IPS-NIHi7 (cell line): ENCODE measurements at regions not wholly inside any gene's neighbourhood (a gene's known extent, or its start where the extent isn't known, plus 50 kb on each side); places are given as distances from the start of the nearest gene placed in this dataset.
"Not testable (repeated sequence)": the region's sequence is repeated elsewhere in the genome, so short reads cannot be mapped to it uniquely, and the experiment has no call there.

Experiments
- DNase-seq: peaks from one replicate; pipeline ENCODE4 v3.0.0; 2012; ENCODE audit warnings: mixed read lengths; ENCODE audit errors: extremely low spot score

DNA sequence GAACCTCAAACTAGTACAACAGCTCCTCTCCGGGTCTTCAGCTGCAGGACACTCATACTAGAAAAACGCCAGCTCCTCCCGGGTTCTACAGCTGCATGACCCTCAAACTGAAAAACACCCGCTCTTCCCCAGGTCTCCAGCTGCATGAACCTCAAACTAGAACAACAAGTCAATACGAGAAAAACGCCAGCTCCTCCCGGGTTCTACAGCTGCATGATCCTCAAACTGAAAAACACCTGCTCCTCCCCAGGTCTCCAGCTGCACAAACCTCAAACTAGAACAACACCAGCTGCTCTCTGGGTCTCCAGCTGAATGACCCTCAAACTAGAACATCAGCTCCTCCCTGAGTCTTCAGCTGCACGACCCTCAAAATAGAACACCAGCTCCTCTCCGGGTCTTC lies 315.0 kb upstream of the TFPI start:
- DNase-seq = no peak

DNA sequence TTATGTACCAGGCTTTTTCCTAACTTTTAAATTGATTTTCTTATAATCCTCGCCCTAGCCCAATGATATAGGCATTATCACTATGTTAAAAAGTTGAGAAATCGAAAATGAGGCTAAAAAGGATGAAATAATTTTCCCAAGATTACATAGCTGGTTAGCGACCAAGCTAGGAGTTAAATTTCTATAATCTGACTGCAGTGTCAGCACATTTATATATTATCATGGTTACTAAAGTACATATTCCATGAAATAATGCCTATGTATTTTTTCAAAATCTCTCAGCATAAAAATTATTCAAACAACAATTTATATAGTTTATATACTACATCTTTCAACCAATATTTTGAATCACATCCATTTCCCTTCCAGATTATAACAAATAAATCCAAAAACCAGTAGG lies 317.3 kb upstream of the TFPI start:
- DNase-seq = no peak

DNA sequence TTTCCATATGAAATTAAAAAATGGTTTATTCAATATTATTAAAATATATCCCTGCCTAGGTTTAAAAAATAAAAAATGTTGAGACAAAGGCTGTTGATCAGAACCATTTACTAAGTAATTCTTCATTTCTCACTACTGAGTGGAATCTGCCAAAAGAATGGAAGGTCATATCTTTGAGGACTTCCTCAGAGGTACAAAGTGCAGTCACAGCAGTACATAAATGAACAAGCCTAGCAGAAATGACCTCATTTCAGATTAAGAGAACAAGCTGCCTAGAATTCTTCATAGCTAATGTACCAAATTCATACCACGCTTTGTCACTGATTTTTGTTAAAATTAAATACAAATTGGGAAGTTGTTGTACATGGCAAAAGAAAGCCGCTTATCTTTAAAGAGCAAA lies 318.9 kb upstream of the TFPI start:
- DNase-seq = no peak

DNA sequence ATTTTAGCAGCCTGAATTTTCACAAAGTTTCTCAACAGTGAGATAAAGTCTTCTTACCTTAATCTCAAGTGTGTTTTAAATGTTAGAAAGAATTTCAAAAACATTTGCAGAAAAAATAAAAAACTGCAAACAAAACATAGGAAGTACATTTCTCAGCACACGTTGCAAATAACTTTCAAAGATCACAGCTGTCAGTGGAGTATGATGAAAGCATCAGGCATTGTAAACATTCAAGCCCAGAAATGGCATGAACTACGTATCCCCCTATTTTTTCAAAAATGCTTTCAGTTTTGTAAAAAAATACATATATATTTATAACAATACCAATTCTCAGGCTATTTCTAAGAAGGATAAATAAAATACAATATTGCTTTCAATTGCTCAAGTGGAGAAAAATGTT lies 320.6 kb upstream of the TFPI start:
- DNase-seq = no peak

DNA sequence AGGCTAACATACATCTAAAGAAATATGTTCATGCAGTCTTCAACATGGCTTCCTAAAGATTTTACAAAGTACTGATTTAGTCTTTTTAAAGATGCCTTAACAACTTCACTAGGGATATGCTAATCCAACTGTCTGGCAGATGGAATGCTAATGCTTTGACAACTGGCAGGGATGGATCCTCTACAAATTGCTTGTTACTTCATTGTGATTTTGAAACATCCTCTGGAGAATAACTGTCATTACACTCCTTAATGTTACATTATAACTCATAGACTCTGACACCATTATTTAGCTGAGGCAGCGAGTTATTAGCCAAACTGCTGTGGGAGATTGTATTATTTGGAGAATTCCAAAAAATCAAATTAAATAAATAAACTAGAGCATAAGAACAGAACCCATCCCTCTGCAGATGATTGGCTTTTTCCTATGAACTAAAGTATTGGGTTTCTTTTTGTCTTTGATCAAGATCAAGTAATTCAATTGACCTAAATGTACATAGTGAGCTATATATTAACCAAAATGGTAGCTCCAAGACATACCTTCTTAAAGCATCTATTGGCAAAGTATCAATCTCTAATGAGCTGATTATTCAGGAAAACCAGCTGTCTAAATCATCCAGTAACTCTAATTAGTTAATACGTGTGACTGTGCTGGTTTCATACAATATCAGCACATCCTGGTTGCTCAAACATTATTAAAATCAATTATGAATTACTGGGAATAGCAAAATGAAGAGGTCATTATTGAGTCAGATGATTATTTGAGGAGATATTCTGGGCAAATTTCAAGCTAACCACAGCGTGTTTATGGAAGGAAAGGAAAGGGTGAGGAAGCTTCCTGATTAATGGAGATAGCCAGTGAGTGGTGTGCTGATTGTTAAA lies 321.3 kb upstream of the TFPI start:
- DNase-seq = no peak

DNA sequence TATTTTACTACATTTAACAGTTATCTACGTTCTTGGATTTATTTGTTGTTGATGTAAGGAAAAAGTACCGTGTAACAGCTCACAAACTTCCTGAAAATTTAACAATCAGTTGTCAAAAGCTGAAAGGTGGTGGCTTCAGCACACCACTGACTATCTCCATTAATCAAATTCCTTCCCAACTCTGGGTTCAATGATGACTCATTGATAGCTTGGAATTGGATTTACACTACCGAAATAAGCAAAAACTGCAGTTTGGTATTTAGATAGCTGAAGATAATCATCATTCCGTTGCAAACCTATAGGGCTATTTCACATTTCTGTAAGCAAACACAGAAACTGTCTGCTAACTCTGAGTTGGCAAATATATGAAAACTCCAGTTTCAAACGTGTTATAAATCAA lies 322.3 kb upstream of the TFPI start:
- DNase-seq = no peak

DNA sequence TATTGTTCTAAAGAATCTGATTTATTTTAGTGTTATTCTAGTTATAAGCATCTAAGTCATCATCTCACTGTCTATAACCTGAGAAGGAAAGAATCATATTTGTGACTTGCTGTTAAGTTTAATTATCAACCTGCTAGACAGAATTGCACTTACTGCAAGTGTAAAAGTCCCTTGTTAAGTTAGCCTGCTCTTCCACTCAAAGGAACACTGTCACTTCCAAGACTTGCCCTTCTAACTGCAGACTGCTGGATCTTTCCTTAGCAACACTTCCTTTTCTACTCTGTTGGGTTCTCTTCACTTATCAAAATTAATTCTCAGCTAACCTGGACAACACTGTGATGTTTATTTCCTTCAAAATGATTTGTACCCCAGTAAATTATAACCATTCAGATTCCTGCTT lies 323.2 kb upstream of the TFPI start:
- DNase-seq = no peak

DNA sequence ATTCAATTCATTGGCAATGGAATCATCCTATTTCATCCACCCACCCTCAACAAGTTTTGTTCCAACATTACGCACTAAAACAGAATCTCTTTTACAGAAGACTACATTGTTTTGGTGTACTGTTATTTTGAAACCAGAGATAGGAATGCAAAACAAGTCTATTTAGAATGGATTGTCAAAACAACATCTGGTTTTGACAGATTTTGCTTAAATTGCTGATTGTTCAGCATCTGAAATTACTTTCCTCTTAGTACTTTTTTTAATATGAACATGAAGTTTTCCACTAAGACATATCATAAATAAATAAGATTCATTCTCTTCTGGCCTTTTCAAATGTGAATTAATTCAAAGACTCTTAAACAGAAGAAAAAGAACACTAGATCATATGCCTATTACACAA lies 323.9 kb upstream of the TFPI start:
- no peak for DNase-seq

DNA sequence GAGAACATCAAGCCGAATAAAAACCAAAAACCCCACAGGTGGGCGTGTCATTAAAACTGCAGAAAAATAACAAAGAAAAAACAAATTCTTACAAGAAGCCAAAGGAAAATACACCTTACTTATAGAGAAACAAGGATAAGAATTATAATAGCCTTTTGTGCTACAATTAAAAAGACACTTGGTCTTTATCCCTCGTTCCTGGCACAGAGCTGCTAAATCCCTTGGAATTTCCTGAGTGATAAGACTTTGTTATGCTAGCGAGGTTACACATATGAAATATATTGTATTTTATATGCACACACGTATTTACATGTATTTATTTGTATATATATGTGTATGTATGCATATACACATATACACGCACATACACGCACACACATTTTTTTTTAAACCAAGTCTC lies 325.3 kb upstream of the TFPI start:
- DNase-seq = no peak

DNA sequence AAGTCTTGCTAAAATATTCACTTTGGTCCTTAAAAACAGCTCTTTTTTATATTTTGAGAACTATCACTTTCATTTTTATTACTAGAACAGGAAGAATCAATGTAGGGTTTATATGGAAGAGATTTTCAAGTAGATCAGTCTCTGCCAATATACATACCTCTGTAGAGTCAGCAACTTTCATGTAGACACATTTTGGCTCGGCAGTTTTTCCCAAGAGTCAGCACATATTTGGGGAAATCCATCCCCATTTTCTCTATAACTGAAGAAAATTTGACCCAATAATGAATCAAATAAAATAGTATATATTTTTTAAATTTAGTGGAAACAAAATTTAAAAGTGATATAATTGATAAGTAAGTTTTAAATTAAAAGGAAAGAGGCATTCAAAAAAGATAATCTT lies 329.8 kb upstream of the TFPI start:
- no peak for DNase-seq

DNA sequence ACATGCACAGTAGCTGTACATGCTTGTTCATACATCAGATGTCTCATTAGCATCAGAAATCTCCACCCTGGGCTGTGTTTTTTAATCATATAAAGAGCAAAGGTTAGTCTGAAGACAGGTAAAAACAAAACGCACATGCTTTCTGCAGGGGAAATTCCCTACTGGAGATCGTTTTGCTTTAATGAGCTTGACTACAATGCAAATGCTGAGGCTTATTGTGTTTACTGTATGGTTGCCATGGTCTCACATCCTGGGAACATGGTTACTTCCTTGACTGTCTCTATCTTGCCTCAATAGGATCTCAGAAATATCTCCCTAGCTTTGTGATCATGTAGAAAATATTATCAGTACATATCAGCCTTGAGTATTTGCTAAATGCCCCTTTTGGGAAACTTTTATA lies 336.5 kb upstream of the TFPI start:
- no peak for DNase-seq

DNA sequence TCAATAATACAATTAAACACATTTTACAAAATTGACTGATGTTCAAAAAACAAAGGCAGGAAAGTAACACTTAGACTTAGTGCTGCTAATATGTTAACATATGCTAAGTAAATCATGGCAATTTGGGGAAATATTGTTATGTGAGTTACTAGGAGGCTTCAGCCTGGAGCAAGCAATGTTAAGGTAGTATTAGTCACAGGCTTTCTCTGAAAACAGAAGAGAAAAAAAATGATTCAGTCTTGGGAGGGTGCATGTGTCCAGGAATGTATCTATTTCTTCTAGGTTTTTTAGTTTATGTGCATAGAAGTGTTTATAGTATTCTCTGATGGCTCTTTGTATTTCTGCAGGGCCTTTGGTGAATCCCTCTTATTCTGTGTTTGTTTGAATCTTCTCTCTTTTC lies 345.8 kb upstream of the TFPI start:
- DNase-seq = no peak

DNA sequence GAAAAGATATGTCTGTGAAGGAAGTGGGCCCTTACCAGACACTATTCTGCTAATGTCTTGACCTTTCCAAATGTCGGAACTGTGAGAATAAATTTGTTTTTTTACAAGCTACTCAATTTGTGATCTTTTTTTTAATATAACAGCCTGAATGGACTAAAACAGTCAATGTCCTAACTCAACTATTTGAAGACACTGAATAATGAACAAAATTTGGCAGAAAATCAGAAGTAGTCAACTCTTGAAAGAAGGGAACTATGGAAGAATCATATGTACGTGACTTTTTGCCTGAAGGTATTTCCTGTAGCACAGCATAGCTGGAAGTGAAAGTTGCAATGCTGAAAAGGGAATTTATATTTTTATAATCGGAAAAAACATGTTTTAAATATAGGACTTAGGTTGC lies 351.8 kb upstream of the TFPI start:
- no peak for DNase-seq

DNA sequence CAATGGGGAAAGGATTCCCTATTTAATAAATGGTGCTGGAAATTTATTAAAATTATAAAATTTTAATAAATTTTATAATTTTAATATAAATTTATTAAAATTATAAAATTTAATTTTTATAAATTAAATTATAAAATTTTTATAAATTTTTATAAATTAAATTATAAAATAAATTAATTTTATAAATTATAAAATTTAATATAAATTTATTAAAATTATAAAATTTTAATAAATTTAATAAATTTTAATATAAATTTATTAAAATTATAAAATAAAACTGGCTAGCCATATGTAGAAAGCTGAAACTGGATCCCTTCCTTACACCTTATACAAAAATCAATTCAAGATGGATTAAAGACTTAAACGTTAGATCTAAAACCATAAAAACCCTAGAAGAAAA lies 356.7 kb upstream of the TFPI start:
- DNase-seq = not testable (repeated sequence)

DNA sequence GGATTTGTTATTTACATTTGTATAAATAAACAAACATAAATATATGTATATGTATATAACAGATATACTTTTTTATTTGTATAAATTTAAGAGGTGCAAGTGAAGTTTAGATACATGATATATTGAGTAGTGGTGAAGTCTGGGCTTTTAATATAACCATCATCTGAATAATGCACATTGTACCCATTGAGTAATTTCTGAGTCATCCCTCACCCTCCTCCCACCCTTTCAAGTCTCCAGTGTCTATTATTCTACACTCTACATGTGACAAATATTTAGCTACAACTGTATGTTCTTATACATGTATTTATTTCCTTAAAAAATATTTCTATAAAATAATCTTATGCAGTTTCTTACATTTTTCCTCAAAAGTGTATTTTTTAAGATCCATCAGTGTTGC lies 358.7 kb upstream of the TFPI start:
- no peak for DNase-seq

DNA sequence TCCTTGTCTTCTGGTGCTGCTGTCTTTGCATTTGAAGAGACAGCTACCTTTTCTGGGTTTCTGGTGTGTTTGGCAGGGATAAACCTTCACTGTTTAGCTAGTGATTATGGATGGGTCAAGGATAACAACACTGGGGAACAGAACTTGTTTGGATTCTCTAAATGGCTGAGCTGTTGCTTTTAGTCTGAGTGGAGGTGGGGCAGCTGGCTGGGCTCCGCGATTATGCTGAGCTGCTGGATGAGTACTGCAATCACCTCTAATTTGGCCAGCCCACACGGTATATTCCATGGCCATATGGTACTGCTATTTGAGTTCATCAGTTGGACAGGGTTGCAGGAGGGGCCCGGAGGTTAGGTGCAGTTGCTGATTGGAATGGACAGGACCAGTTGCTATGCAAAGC lies 361.6 kb upstream of the TFPI start:
- DNase-seq = no peak

DNA sequence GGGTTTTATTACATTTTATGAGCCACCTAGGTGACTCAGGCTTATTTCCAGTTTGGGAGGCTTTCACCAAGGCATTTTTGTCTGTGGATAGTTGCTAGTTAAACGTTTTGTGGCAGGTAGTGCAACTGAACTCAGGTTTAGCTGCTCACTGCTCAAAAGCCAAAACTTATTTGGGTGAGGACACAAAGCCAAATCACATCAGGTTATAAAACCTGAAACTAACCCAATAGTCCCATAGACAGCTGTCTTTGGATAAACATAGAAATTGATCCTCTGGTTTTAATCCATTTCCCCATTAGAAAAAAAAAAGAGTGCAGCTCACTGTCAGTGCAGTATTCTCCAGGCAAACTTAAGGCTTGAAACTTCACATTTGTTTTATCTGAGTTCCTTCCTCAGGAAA lies 362.6 kb upstream of the TFPI start:
- no peak for DNase-seq

DNA sequence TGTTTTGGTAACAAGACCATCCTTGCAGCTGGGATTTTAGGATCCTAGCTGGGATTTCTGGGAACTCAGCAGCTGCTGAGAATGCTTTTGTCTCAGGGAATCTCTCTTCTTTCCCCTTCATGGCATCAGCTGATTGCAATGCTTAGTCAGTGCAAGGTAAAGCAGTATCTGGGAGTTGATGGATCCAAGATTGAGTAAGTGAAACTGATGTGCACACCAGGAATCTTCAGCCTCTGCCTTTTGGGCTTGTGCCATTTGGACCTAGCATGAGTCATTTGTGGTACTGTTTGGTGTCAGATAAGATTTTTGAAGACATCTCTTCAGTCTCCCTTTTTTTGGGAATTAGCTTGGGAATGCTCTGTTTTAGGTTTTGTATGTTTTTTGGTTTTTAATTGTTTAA lies 363.3 kb upstream of the TFPI start:
- DNase-seq = no peak

DNA sequence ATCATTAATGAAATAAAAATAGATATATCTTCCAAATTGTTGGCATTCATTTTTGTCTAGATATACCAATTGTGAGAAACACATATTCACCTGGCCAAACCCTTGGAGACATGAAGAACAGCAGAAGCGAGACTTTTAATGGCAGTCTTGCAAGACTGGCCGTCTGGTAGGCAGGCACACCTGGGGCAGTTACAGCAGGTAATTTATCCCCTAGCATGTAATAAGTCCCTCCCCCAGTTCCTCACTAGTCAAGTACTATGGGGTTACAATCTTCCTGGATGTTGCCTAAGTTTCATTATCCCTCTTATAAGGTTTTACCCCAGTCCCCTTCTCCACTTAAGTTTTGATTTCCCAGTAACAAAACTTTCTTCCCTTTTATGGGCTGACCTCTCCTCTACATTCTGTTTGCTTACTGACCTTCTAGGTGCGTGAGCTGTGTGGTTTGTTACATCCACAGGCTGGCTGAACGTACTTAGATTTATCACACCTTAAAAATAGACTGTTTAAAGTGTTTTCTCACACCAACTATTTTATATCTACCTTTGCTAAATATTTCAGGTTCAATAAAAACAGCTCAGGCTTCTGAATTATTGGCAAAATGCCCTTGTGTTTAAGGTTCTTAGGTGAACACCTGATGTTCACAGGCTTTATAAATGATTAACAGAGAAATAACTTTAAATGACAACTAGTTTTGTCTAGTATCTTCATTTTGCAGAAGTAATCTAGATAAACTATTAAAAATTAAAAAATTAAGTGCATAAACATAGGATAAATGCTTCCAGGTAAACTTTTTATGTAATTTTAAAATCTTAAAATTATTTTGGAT lies 365.0 kb upstream of the TFPI start:
- DNase-seq = no peak

DNA sequence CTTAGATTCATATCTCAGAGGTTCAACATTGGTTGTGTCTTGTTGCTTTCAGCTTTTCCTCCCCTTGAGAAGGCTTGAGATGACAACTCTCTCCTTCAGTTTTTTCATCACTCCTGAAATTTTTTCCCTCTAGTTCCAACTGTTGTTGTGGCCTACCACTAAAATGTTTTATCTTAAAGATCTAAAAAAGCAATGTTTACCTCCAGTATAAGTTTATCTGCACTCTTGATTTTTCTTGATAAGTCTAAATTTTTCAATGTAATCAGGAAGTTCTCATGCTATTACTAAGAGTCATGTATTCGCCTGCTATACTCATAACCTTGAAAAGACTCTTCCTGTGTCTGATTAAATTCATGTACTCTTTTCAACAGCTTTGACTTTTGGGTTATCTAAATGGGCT lies 366.3 kb upstream of the TFPI start:
- no peak for DNase-seq

DNA sequence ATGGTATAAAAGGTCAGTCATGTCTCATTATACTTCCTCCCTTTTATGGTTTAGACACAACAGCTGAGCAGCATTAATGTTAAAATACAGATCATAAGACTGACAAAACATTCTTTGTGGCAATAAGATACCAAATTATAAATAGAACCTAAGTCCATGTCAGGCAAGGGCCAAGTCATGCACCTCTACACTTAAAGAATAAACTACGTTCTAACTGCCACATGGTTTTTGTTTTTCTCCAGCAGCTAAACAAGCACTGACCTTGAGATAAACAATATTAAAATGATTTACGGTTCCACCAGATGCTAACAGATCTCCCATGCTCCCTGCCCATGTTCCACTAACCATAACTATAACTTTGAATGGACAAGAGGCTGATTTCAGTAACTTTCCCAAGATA lies 368.6 kb upstream of the TFPI start:
- no peak for DNase-seq

DNA sequence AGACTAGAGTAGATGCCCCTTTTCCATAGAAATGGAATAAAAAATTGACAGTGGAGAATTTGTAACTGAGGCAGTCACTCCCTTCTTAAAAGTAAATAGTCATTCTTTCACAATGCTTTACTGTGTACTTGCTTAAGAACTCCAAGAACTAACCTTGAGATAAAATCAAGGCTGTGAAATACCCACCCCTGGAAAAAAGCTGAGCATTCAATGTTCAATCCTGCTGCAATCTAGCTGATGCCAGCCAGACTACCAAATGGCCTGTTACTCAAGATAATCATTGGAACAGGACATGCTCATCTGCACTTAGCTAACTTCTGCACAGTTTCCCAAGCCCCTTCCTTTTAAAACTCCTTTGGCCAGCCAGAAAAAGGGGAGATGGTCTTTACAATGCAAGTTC lies 367.4 kb upstream of the GULP1 start:
- no peak for DNase-seq

DNA sequence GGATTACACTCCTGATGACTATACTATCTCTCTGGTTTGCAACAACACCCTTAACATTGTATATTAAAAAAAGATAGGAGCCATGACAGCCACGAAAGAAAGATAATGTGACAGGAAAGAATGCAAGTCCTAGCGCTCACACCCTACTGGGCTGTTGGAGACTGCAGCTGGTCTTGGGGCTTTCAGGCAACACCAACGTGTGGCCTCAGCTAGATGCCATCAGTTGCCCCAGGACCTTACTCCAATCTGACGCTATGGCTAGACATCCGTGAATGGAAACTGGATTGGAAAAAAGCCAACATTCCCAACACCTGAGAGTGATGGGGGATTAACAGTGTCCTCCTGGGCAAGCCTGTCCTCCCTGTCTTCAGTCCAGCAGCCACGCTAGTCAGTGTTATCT lies 357.4 kb upstream of the GULP1 start:
- no peak for DNase-seq
